GM12873 (cell line): ENCODE measurements at regions not wholly inside any gene's neighbourhood (a gene's known extent, or its start where the extent isn't known, plus 50 kb on each side); places are given as distances from the start of the nearest gene placed in this dataset.

Experiments
- TF ChIP-seq, protein P1 (sequence below): IDR thresholded peaks from 2 replicates; pipeline ENCODE4 v1.5.1; 2012; ENCODE audit warnings: low read depth, mild to moderate bottlenecking, moderate library complexity, low read length, control low read depth; ENCODE audit not compliant: insufficient read depth; ENCODE audit errors: missing control alignments

- TF ChIP-seq, protein P1, sequence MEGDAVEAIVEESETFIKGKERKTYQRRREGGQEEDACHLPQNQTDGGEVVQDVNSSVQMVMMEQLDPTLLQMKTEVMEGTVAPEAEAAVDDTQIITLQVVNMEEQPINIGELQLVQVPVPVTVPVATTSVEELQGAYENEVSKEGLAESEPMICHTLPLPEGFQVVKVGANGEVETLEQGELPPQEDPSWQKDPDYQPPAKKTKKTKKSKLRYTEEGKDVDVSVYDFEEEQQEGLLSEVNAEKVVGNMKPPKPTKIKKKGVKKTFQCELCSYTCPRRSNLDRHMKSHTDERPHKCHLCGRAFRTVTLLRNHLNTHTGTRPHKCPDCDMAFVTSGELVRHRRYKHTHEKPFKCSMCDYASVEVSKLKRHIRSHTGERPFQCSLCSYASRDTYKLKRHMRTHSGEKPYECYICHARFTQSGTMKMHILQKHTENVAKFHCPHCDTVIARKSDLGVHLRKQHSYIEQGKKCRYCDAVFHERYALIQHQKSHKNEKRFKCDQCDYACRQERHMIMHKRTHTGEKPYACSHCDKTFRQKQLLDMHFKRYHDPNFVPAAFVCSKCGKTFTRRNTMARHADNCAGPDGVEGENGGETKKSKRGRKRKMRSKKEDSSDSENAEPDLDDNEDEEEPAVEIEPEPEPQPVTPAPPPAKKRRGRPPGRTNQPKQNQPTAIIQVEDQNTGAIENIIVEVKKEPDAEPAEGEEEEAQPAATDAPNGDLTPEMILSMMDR: no peak
These were observed 616.5 kb downstream of the C6orf118 start for GRCh38 chr6:164692772-164693510.

DNA sequence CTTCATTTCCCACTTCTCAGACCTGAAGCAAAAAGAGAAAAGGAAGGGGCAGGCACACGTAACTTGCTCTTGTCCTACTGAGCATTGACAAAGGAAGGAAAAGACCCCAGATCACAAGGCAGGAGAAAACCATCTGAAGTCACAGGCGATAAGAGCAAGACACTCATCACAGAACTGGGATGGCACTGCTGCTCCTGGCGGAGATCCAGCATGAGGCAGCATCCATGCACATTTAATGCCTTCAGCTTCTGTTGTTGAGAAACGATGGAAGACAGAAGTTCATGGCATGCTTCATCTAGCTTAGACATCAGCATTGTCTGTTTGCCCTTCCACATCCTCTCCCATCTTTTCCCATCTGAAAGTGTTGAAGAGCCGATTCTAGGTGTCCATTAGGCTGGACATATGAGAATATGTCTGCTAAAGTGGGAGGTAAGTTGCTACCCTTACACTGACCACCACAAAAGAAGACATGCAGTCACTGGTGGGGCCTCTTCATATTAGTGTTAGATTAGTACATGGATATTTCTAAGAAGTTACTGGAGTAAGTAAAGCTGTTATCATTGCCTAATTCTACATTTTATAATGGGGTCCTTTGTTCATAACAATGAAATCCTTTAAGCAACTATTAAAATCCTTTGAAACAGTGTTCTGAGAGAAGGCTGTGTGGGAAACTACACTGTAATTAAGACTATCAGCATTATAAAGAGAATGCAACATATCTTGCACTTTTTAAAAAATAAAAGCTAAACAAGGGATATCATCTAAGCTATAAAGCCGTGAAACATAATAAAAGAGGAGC, 618.5 kb downstream of the C6orf118 start:
- TF ChIP-seq, protein P1: no peak

DNA sequence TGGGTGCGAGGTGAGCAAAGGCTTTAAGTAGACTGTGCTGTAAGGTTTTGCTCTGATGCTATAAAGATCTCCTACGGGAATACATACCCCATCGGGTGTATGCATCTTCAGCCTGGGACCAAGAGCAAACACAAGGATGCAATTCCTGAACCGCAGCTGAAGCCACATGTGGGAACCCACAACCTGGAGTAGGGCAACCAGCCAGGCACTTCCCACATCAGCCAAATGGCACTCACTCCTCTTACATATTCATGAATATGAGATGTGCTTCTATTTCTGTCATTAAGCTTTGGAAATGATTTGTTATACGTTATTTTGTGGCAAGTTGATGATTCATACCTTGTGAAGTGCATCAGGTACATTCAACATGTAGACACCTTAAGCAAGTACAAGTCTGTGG, 619.2 kb downstream of the C6orf118 start:
- TF ChIP-seq, protein P1: no peak

DNA sequence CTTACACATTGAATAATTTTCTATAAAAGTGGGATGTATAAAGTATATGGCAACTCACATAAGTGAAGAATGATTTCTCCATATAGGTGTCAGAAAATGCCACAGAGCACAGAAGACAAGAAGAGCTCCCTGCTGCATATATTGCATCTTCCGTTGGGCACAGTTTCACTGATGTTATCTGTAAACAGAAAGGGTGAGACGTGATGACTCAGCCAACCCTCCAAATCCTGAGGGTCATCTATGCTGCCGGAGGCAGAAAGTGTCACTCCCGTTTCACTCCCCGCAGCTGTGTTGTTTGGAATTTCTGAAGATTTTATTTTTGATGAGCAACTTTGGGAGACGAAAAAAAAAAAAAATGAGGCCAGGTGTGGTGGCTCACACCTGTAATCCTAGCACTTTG, 644.1 kb downstream of the C6orf118 start:
- TF ChIP-seq, protein P1: no peak

DNA sequence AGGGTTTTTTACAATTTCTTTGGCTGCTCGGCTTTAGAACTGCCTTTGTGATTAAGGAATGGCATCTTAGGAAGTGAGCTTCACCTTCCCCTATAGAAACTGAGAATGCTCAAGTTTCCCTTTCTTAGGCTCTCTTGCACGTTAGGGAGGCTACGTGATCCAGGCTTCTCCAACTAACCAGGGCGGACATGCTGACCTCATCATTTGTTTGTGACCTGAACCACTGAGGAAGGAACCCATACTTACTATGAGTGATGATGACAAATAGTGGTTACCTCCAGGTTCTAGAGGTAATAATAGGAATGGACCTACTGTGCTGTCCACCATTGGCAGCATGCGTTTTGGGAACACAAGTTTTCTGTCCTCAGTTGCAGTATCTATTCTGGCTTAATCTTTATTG, 645.8 kb downstream of the C6orf118 start:
- TF ChIP-seq, protein P1: no peak

DNA sequence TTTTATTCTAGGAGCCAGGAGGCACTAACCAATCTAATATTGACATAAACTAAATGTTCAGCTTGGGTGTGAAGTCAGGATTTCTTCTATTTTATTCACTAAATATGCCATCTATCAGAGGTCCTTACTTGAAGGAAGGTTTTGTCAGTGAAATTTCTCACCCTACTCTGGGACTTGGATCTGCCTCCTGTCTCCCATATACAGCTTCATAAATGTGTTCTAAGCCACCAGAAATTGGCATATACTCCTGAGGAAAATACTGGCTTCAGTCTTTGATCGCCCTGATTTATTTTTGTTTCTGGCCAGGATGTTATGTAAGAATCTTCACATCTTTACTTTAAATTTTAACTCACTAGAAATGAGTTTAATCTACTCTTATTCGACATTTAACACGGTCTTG, 647.7 kb downstream of the C6orf118 start:
- TF ChIP-seq, protein P1: no peak

DNA sequence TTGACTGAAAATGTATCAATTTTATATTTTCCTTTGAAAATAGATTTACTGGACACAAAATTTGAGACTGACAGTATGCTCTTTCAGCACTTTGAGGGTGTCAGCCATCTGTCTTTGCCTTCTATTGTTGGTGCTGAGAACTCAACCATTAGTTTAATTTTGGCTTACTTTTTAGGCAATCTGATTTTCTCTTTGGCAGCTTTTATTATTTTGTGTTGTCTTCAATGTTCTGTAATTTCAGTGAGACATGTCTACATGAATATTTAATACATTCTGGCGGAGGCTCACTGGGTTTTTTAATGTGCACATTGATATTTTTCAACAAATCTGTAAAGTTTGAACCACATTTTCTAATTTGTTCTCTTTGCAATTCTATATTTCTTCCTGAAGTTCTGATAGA, 648.6 kb downstream of the C6orf118 start:
- TF ChIP-seq, protein P1: no peak
